Mesenchymal stem cell (in vitro differentiated cells and primary cell): ENCODE measurements at regions not wholly inside any gene's neighbourhood (a gene's known extent, or its start where the extent isn't known, plus 50 kb on each side); places are given as distances from the start of the nearest gene placed in this dataset.
A peak's percentile ranks its signal among the peaks of the same experiment; 100 is the strongest.

Experiments
- DNase-seq: peaks from one replicate; pipeline ENCODE4 v3.0.0-alpha.2; 2013
- H2AFZ ChIP-seq: one replicate; pipeline ENCODE4 v1.6.1; 2013; ENCODE audit warnings: low read depth, mild to moderate bottlenecking, control low read depth, inconsistent platforms, low read length, moderate library complexity
- H2AK5ac ChIP-seq: 2 replicates; pipeline ENCODE4 v1.6.1; 2013; ENCODE audit warnings: low read length, moderate library complexity, mild to moderate bottlenecking, inconsistent platforms; ENCODE audit not compliant: severe bottlenecking
- H2BK120ac ChIP-seq: one replicate; pipeline ENCODE4 v1.6.1; 2013; ENCODE audit warnings: low read depth, mild to moderate bottlenecking, inconsistent platforms, low read length, moderate library complexity
- H2BK12ac ChIP-seq, 2 experiments: one replicate each; pipeline ENCODE4 v1.6.1; 2013; ENCODE audit warnings: inconsistent platforms in 2 of 2, low read length in 2 of 2, mild to moderate bottlenecking in 2 of 2, moderate library complexity in 2 of 2, control low read depth in 1 of 2
- H2BK15ac ChIP-seq: one replicate; pipeline ENCODE4 v1.6.1; 2013; ENCODE audit warnings: mild to moderate bottlenecking, low read depth, inconsistent platforms; ENCODE audit not compliant: poor library complexity, severe bottlenecking
- H2BK5ac ChIP-seq: 2 replicates; pipeline ENCODE4 v1.6.1; 2013; ENCODE audit warnings: low read depth, mild to moderate bottlenecking, low read length, control low read depth, inconsistent platforms; ENCODE audit not compliant: poor library complexity, severe bottlenecking
- H3K14ac ChIP-seq, 2 experiments: one replicate each; pipeline ENCODE4 v1.6.1; 2013; ENCODE audit warnings: inconsistent platforms in 2 of 2, low read length in 2 of 2, control low read depth in 1 of 2, mild to moderate bottlenecking in 1 of 2, moderate library complexity in 1 of 2
- H3K18ac ChIP-seq, 2 experiments: one replicate each; pipeline ENCODE4 v1.6.1; 2013; ENCODE audit warnings: inconsistent platforms in 2 of 2, low read length in 2 of 2, control low read depth in 1 of 2, low read depth in 1 of 2, mild to moderate bottlenecking in 1 of 2
- H3K23ac ChIP-seq, 2 experiments: one replicate each; pipeline ENCODE4 v1.6.1; 2013; ENCODE audit warnings: inconsistent platforms in 2 of 2, low read length in 2 of 2, mild to moderate bottlenecking in 2 of 2, moderate library complexity in 2 of 2, control low read depth in 1 of 2
- H3K27ac ChIP-seq: 2 replicates; pipeline ENCODE4 v1.5.1; 2013; ENCODE audit warnings: mild to moderate bottlenecking, moderate library complexity, low read length, control low read depth, inconsistent platforms; ENCODE audit not compliant: poor library complexity, severe bottlenecking
- H3K27me3 ChIP-seq, 2 experiments: 2 replicates each; pipeline versions ENCODE4 v1.6.1 to v1.7.0; 2013; ENCODE audit warnings: low read length in 2 of 2, mild to moderate bottlenecking in 2 of 2, moderate library complexity in 2 of 2, control low read depth in 1 of 2, inconsistent platforms in 1 of 2; ENCODE audit not compliant: control insufficient read depth in 1 of 2, insufficient read depth in 1 of 2
- H3K36me3 ChIP-seq, 2 experiments: 2 replicates each; pipeline versions ENCODE4 v1.6.1 to v1.7.0; 2013; ENCODE audit warnings: low read length in 2 of 2, control low read depth in 1 of 2, inconsistent platforms in 1 of 2, low read depth in 1 of 2, mild to moderate bottlenecking in 1 of 2; ENCODE audit not compliant: insufficient read depth in 2 of 2, control insufficient read depth in 1 of 2
- H3K4ac ChIP-seq, 2 experiments: one replicate each; pipeline ENCODE4 v1.6.1; 2013; ENCODE audit warnings: inconsistent platforms in 2 of 2, low read length in 2 of 2, mild to moderate bottlenecking in 2 of 2, moderate library complexity in 2 of 2, control low read depth in 1 of 2, low read depth in 1 of 2
- H3K4me1 ChIP-seq: 2 replicates; pipeline ENCODE4 v1.6.1; 2013; ENCODE audit warnings: low read depth, low read length, control low read depth; ENCODE audit not compliant: control insufficient read depth, insufficient read depth
- H3K4me2 ChIP-seq: 2 replicates; pipeline ENCODE4 v1.6.1; 2013; ENCODE audit warnings: low read length, mild to moderate bottlenecking, inconsistent platforms; ENCODE audit not compliant: poor library complexity, severe bottlenecking
- H3K4me3 ChIP-seq, 2 experiments: 2 replicates each; pipeline versions ENCODE4 v1.5.1 to v1.7.0; 2013; ENCODE audit warnings: low read length in 2 of 2, mild to moderate bottlenecking in 2 of 2, control low read depth in 1 of 2, low read depth in 1 of 2; ENCODE audit not compliant: insufficient read depth in 1 of 2
- H3K79me1 ChIP-seq: replicated peaks from 2 replicates; pipeline ENCODE4 v1.6.1; 2013; ENCODE audit warnings: mild to moderate bottlenecking, control low read depth, low read length, inconsistent platforms; ENCODE audit not compliant: poor library complexity, severe bottlenecking
- H3K9ac ChIP-seq: 2 replicates; pipeline ENCODE4 v1.7.0; 2013; ENCODE audit warnings: mild to moderate bottlenecking, low read length, moderate library complexity
- H3K9me3 ChIP-seq: 2 replicates; pipeline ENCODE4 v1.7.0; 2013; ENCODE audit warnings: mild to moderate bottlenecking, low read length; ENCODE audit not compliant: control insufficient read depth
- H4K8ac ChIP-seq: one replicate; pipeline ENCODE4 v1.6.1; 2013; ENCODE audit warnings: inconsistent platforms, mild to moderate bottlenecking, low read length, moderate library complexity
- H4K91ac ChIP-seq: one replicate; pipeline ENCODE4 v1.6.1; 2013; ENCODE audit warnings: mild to moderate bottlenecking, low read length, inconsistent platforms
- WGBS: methylation state at CpG from one replicate; pipeline ENCODE4 v1.1.7; 2013; ENCODE audit warnings: mixed read lengths; 5-methylcytosine and 5-hydroxymethylcytosine counted together

DNA sequence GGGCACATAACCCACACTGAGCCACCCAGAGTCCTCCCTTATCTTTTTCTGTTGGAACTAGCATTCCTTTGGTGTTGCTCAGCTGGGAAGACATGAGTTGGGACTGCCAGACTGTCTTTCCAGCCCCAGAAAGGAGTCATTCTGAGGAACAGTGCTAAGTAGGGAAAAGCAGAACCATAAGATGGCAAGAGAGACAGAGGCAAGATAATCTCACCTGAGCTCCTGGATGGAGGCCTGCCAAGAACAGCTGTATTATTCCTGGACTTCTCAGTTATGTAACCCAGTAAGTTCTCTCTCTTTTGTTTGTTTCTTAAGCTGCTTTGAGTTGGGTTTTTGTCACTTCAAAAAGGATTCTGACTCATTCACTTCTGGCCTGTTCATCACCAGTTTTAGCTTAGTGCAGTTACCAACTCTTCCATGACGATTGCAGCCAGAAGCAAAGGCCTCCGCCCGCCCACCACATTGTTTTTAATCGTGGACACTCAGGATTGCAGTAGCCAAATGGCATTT is 134.4 kb downstream of the OMA1 start:
- H2BK120ac ChIP-seq: no peak overlapping the region
- H3K23ac ChIP-seq: no peak overlapping the region
- WGBS: 44% methylated on average over 4 of the region's 4 CpGs
- H3K9me3 ChIP-seq: no peaks in the 10 kb centered on the region
- H3K14ac ChIP-seq: no peak overlapping the region
- H4K91ac ChIP-seq: no peak overlapping the region
- no peak overlapping the region for H3K4me2 ChIP-seq
- DNase-seq: peak; percentile 71
- no peak overlapping the region for H3K27ac ChIP-seq
- no peak overlapping the region for H3K18ac ChIP-seq
- no peaks in the 10 kb centered on the region for H3K4me1 ChIP-seq
- H4K8ac ChIP-seq: no peak overlapping the region
- peak overlapping the region in 1 of 2 experiments; percentile 17 for H2BK12ac ChIP-seq
- no peak overlapping the region for H2BK15ac ChIP-seq
- H3K9ac ChIP-seq: peak overlapping the region; percentile 53
- no peaks in the 10 kb centered on the region for H3K79me1 ChIP-seq
- no peak overlapping the region for H3K4me3 ChIP-seq
- H2AK5ac ChIP-seq: no peak overlapping the region
- H3K27me3 ChIP-seq: no peaks in the 10 kb centered on the region
- H3K4ac ChIP-seq: no peak overlapping the region
- H3K36me3 ChIP-seq: no peaks in the 10 kb centered on the region
- H2AFZ ChIP-seq: no peak overlapping the region
- H2BK5ac ChIP-seq: no peak overlapping the region

DNA sequence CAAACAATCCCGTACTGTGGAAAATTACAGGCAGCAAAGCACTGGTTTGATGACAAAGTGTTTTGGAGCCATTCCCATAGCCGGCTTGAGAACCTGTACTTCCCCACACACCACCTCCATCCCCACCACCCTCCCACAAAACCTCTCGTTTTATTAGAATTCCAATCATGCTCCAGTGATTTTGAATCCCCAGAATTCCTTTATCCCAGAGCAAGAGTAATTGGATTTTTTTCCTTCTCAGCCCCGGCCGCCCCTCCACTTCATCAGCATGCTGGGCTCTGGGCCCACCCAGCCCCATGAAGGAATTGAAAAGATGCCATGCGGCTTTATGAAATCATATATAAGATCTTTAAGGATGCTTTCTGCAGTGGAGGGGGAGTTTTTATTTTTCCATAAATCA is 136.6 kb downstream of the OMA1 start:
- H2BK5ac ChIP-seq: no peak overlapping the region
- no peak overlapping the region for H4K91ac ChIP-seq
- H3K18ac ChIP-seq: no peak overlapping the region
- H4K8ac ChIP-seq: no peak overlapping the region
- no peaks in the 10 kb centered on the region for H3K9me3 ChIP-seq
- H2AK5ac ChIP-seq: no peak overlapping the region
- H3K4me2 ChIP-seq: no peak overlapping the region
- no peak overlapping the region for H3K4me3 ChIP-seq
- no peak overlapping the region for H3K14ac ChIP-seq
- H3K27me3 ChIP-seq: no peaks in the 10 kb centered on the region
- H3K4ac ChIP-seq: no peak overlapping the region
- H3K27ac ChIP-seq: no peak overlapping the region
- WGBS: 86% methylated on average over 5 of the region's 6 CpGs
- no peak overlapping the region for H2BK120ac ChIP-seq
- no peak overlapping the region for H3K23ac ChIP-seq
- no peaks in the 10 kb centered on the region for H3K36me3 ChIP-seq
- H3K4me1 ChIP-seq: no peaks in the 10 kb centered on the region
- H2BK15ac ChIP-seq: no peak overlapping the region
- H3K79me1 ChIP-seq: no peaks in the 10 kb centered on the region
- no peak overlapping the region for H2BK12ac ChIP-seq
- DNase-seq: no peak
- no peak overlapping the region for H3K9ac ChIP-seq
- no peak overlapping the region for H2AFZ ChIP-seq

DNA sequence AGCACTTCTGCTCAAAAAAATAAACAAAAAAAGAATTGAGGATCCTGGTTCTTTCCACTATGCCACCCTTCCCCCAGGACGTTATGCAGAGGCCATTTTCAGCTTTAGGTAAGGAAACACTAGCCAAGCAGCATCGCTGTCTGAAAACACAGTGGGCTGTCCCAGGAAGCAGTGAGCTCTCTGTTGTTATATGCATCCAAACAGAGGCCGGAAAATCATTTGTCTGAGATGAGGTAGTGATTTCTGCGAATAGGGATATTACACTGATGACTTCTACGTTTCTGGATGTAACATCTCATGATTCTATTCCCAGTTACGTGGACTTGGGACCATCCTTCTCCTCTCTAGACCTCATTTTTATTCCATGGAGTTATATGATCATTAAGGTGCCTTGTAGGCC is 137.2 kb downstream of the OMA1 start:
- no peak overlapping the region for H3K14ac ChIP-seq
- no peaks in the 10 kb centered on the region for H3K79me1 ChIP-seq
- H2AK5ac ChIP-seq: no peak overlapping the region
- H2BK15ac ChIP-seq: no peak overlapping the region
- H2BK12ac ChIP-seq: no peak overlapping the region
- H3K27ac ChIP-seq: no peak overlapping the region
- no peaks in the 10 kb centered on the region for H3K9me3 ChIP-seq
- DNase-seq: no peak
- no peak overlapping the region for H4K91ac ChIP-seq
- no peaks in the 10 kb centered on the region for H3K36me3 ChIP-seq
- H2BK120ac ChIP-seq: no peak overlapping the region
- H3K4me3 ChIP-seq: no peak overlapping the region
- H3K18ac ChIP-seq: no peak overlapping the region
- H3K23ac ChIP-seq: no peak overlapping the region
- no peaks in the 10 kb centered on the region for H3K4me1 ChIP-seq
- peak overlapping the region; percentile 28 for H3K9ac ChIP-seq
- WGBS: 83% methylated on average over 4 of the region's 6 CpGs
- no peaks in the 10 kb centered on the region for H3K27me3 ChIP-seq
- no peak overlapping the region for H2AFZ ChIP-seq
- H4K8ac ChIP-seq: no peak overlapping the region
- no peak overlapping the region for H3K4me2 ChIP-seq
- H2BK5ac ChIP-seq: no peak overlapping the region
- H3K4ac ChIP-seq: no peak overlapping the region

DNA sequence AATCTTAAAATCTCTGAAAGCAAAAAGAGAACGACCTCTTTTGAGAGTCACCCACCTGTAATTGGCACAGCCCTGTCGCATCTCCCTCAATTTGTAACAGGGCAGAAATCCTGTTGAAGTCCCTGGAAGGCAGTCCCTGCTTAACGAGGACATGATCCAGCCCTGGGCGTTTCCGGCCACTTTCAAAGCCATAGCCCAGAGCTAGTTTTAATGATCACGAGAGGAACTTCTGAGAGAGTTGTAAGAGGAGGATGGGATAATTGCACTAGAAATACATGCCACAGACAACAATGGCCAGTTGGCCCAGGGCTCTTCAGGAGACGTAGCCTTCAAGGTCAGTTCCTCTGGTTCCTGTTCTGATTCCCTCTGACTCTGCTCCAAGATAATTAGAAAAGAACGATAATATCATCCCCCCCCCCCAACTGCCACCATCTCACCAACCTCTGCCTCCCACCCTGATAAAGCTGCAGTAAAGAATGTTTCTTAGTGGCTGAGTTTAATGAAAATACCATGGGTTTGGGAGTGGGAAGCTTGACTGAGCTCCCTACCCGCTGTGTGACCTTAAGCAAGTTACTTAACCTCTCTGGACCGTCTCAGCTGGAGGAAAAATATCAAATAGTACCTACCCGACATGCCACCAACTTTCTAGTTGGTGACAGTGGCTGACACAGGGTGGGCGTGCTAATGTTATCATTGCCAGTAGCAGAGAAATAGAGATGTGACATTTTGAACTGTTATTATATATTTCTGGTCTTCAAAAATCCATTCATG is 140.0 kb downstream of the OMA1 start:
- Histone ChIP-seq H4K91ac (no peak overlapping the region), H3K9me3 (no peaks in the 10 kb centered on the region)

More for the DNA sequence above, 140.0 kb downstream of the OMA1 start:
- H2BK15ac ChIP-seq: no peak overlapping the region
- H3K79me1 ChIP-seq: no peaks in the 10 kb centered on the region
- H3K9ac ChIP-seq: no peak overlapping the region
- WGBS: 71% methylated on average over 9 of the region's 12 CpGs
- H2BK120ac ChIP-seq: no peak overlapping the region
- no peak overlapping the region for H2BK5ac ChIP-seq
- H3K27me3 ChIP-seq: no peaks in the 10 kb centered on the region
- no peak overlapping the region for H2BK12ac ChIP-seq
- DNase-seq: no peak
- no peak overlapping the region for H2AK5ac ChIP-seq
- H3K36me3 ChIP-seq: no peaks in the 10 kb centered on the region
- H3K4me2 ChIP-seq: no peak overlapping the region
- H3K27ac ChIP-seq: no peak overlapping the region
- H2AFZ ChIP-seq: no peak overlapping the region
- no peak overlapping the region for H3K14ac ChIP-seq
- no peak overlapping the region for H3K23ac ChIP-seq
- H3K4me1 ChIP-seq: no peaks in the 10 kb centered on the region
- H3K4me3 ChIP-seq: no peak overlapping the region
- no peak overlapping the region for H3K18ac ChIP-seq
- no peak overlapping the region for H3K4ac ChIP-seq
- no peak overlapping the region for H4K8ac ChIP-seq
